ENCODE measurements at regions not wholly inside any gene's neighbourhood (a gene's known extent, or its start where the extent isn't known, plus 50 kb on each side); places are given as distances from the start of the nearest gene placed in this dataset.

- TF ChIP-seq CTCF (IDR thresholded peaks at IDR 0.05) (no peak), POLR2A (IDR thresholded peaks at IDR 0.05) (no peak), POLR2AphosphoS5 (IDR thresholded peaks at IDR 0.05) (no peak)
These were observed 393.8 kb upstream of the FSTL5 start for GRCh38 chr4:162557516-162558106.
